ENCODE measurements at regions not wholly inside any gene's neighbourhood (a gene's known extent, or its start where the extent isn't known, plus 50 kb on each side); places are given as distances from the start of the nearest gene placed in this dataset.
A peak's percentile ranks its signal among the peaks of the same experiment; 100 is the strongest.

- BruUV-seq (replicated peaks) = no TSS peak
- H4K20me1 ChIP-seq (ENCODE audit: insufficient read depth, low read length) = no peaks in the 10 kb centered on the region
- H2AK9ac ChIP-seq (replicated peaks; ENCODE audit: low read depth, low read length, poor library complexity) = no peak overlapping the region
- H3K9me1 ChIP-seq (ENCODE audit: insufficient read depth, low read length) = no peaks in the 10 kb centered on the region
- no peak overlapping the region for H3K27ac ChIP-seq (ENCODE audit: insufficient read depth, low read length)
- no peak overlapping the region for H4K91ac ChIP-seq (ENCODE audit: insufficient read depth, low read depth, low read length)
- no peak overlapping the region for H2BK120ac ChIP-seq (ENCODE audit: low read depth, low read length)
- in situ Hi-C loops (cut with MboI; ENCODE audit: low sequenced_read_pairs) (no loop called here), intact Hi-C loops (cut with micrococcal nuclease) (loop anchor here (1.0 to 10.0 kb wide), 3 partner anchors 54 to 320 kb away; no protein-coding TSS in a partner anchor), dilution Hi-C loops (cut with HindIII; ENCODE audit: low sequenced_read_pairs, unreplicated experiment) (no loop called here)
- no peaks in the 10 kb centered on the region for H3K9me3 ChIP-seq (ENCODE audit: control insufficient read depth, insufficient read depth, low read length)
- DNase-seq (no peak), ATAC-seq (ENCODE audit: low read depth) (no peak)
- no peak overlapping the region for H3K4me2 ChIP-seq (ENCODE audit: low read depth, low read length)
- TF ChIP-seq USF2 (IDR thresholded peaks at IDR 0.05; ENCODE audit: low read depth, low read length) = no peak
- no peak for TF ChIP-seq FOS (IDR thresholded peaks at IDR 0.05; ENCODE audit: low read depth, low read length)
- TF ChIP-seq RFX5 (IDR thresholded peaks at IDR 0.05; ENCODE audit: low read depth, low read length) = no peak
- TF ChIP-seq RCOR1 (IDR thresholded peaks at IDR 0.05; ENCODE audit: insufficient replicate concordance, low read length) = no peak
- no peak for TF ChIP-seq POLR2A (IDR thresholded peaks at IDR 0.05; ENCODE audit: low read depth, low read length)
- TF ChIP-seq CTCF (conservative IDR thresholded peaks at IDR 0.05; ENCODE audit: low read depth, low read length) = peak; percentile 24; the same call in 1 of the 2 replicates
- TF ChIP-seq NFE2L2 (IDR thresholded peaks at IDR 0.05; ENCODE audit: low read depth, low read length) = no peak
- no peak overlapping the region for H3K18ac ChIP-seq (ENCODE audit: low read depth, low read length)
- H2BK15ac ChIP-seq (ENCODE audit: low read depth, low read length) = no peak overlapping the region
- no peak overlapping the region for H2BK20ac ChIP-seq (ENCODE audit: low read depth, low read length)
- H4K8ac ChIP-seq (ENCODE audit: low read depth in 2 of 2, low read length in 2 of 2) = no peak overlapping the region
- H2AFZ ChIP-seq (replicated peaks; ENCODE audit: low read length, poor library complexity) = no peak overlapping the region
- H3K4me1 ChIP-seq (ENCODE audit: control insufficient read depth, insufficient read depth, low read length) = no peaks in the 10 kb centered on the region
- WGBS, 2 experiments (ENCODE audit: extremely low coverage in 2 of 2, insufficient read length in 1 of 2) = no CpG with 5 or more reads among the region's 1 CpG
- no peak overlapping the region for H4K5ac ChIP-seq (ENCODE audit: low read depth, low read length)
- POLR2A ChIA-PET (ENCODE audit: unreplicated experiment) = no interaction called here
- H3K36me3 ChIP-seq (ENCODE audit: control insufficient read depth, insufficient read depth, low read length) = no peaks in the 10 kb centered on the region
- CTCF ChIA-PET = interaction anchor here (0.8 to 0.9 kb wide), 2 partner anchors 11 to 342 kb away, joined by 3 to 6 read pairs; no protein-coding TSS in a partner anchor
- no peak overlapping the region for H3K4ac ChIP-seq (ENCODE audit: low read depth, low read length)
- H2AK5ac ChIP-seq (ENCODE audit: low read depth, low read length) = no peak overlapping the region
- H3K14ac ChIP-seq (replicated peaks; ENCODE audit: low read depth, low read length) = no peak overlapping the region
- no peaks in the 10 kb centered on the region for H3K79me1 ChIP-seq (ENCODE audit: low read depth in 1 of 2, low read length in 2 of 2)
- no peak overlapping the region for H2BK5ac ChIP-seq (ENCODE audit: low read depth, low read length, poor library complexity, severe bottlenecking)
- H3K27me3 ChIP-seq (ENCODE audit: control insufficient read depth, insufficient read depth, low read length) = no peaks in the 10 kb centered on the region
- no peak overlapping the region for H3K4me3 ChIP-seq (ENCODE audit: insufficient read depth, low read depth, low read length)
- H3K56ac ChIP-seq (ENCODE audit: extremely low read depth, insufficient read depth, low read length) = no peak overlapping the region
- H3K23ac ChIP-seq (ENCODE audit: low read depth, low read length) = no peak overlapping the region
- no peak overlapping the region for H3K9ac ChIP-seq (ENCODE audit: low read depth, low read length)
These were observed 326.5 kb downstream of the FLRT2 start for GRCh38 chr14:85856430-85856829.

Data from IMR-90 (cell line).